ENCODE measurements at regions not wholly inside any gene's neighbourhood (a gene's known extent, or its start where the extent isn't known, plus 50 kb on each side); places are given as distances from the start of the nearest gene placed in this dataset.
"Not testable (repeated sequence)": the region's sequence is repeated elsewhere in the genome, so short reads cannot be mapped to it uniquely, and the experiment has no call there.

GRCh38 chrX:109896024-109896423 lies 106.9 kb upstream of the TMEM164 start:
- not testable (repeated sequence) for H3K4me3 ChIP-seq (ENCODE audit: low read length in 2 of 2); H3K4me1 ChIP-seq (ENCODE audit: control insufficient read depth in 2 of 2, insufficient read depth in 2 of 2, low read length in 2 of 2); H3K27me3 ChIP-seq (ENCODE audit: control insufficient read depth in 2 of 2, insufficient read depth in 2 of 2, low read length in 2 of 2); H3K9ac ChIP-seq (ENCODE audit: low read depth in 1 of 2, low read length in 2 of 2); H3K27ac ChIP-seq (ENCODE audit: low read depth in 2 of 2, low read length in 2 of 2); H3K9me3 ChIP-seq (ENCODE audit: control insufficient read depth in 2 of 2, low read length in 2 of 2); H3K36me3 ChIP-seq (ENCODE audit: control insufficient read depth in 2 of 2, insufficient read depth in 2 of 2, low read length in 2 of 2)

DNA sequence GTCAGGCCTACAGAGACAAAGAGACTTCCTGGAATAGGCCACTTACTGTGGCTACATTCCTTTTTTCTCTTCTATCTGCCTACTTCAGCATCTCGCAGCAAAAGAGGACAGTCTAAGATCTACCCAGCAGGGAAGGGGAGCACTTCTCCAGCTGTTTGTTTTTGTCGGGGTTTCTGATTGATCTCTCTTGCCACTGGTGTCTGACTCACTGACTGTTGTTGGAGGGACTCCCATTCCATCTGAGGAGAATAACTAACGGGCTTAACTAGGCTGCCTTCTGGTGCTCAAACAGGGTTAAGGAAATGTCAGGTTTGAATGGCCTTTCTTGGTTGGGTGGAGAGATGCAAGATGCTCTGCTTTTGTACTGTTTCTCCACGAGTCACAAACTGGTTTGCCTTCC lies 100.2 kb upstream of the TMEM164 start:
- Histone ChIP-seq H3K36me3 (ENCODE audit: control insufficient read depth in 2 of 2, insufficient read depth in 2 of 2, low read length in 2 of 2) (no peaks in the 10 kb centered on the region), H3K27ac (ENCODE audit: low read depth in 2 of 2, low read length in 2 of 2) (no peak overlapping the region), H3K9ac (ENCODE audit: low read depth in 1 of 2, low read length in 2 of 2) (no peak overlapping the region), H3K9me3 (ENCODE audit: control insufficient read depth in 2 of 2, low read length in 2 of 2) (no peaks in the 10 kb centered on the region), H3K4me3 (ENCODE audit: low read length in 2 of 2) (no peak overlapping the region), H3K4me1 (ENCODE audit: control insufficient read depth in 2 of 2, insufficient read depth in 2 of 2, low read length in 2 of 2) (no peaks in the 10 kb centered on the region), H3K27me3 (ENCODE audit: control insufficient read depth in 2 of 2, insufficient read depth in 2 of 2, low read length in 2 of 2) (peaks cover 2 to 8% of the 10 kb centered on the region in 2 donors)

- H3K9ac ChIP-seq (ENCODE audit: low read depth in 1 of 2, low read length in 2 of 2): no peak overlapping the region
- H3K4me1 ChIP-seq (ENCODE audit: control insufficient read depth in 2 of 2, insufficient read depth in 2 of 2, low read length in 2 of 2): no peaks in the 10 kb centered on the region
- no peaks in the 10 kb centered on the region for H3K9me3 ChIP-seq (ENCODE audit: control insufficient read depth in 2 of 2, low read length in 2 of 2)
- H3K27ac ChIP-seq (ENCODE audit: low read depth in 2 of 2, low read length in 2 of 2): no peak overlapping the region
- no peaks in the 10 kb centered on the region for H3K27me3 ChIP-seq (ENCODE audit: control insufficient read depth in 2 of 2, insufficient read depth in 2 of 2, low read length in 2 of 2)
- H3K36me3 ChIP-seq (ENCODE audit: control insufficient read depth in 2 of 2, insufficient read depth in 2 of 2, low read length in 2 of 2): no peaks in the 10 kb centered on the region
- no peak overlapping the region for H3K4me3 ChIP-seq (ENCODE audit: low read length in 2 of 2)
These were observed 91.9 kb upstream of the TMEM164 start for GRCh38 chrX:109911046-109911445.

GRCh38 chrX:109912993-109913392 lies 89.9 kb upstream of the TMEM164 start:
- not testable (repeated sequence) for H3K27ac ChIP-seq (ENCODE audit: low read depth in 2 of 2, low read length in 2 of 2); H3K36me3 ChIP-seq (ENCODE audit: control insufficient read depth in 2 of 2, insufficient read depth in 2 of 2, low read length in 2 of 2); H3K9me3 ChIP-seq (ENCODE audit: control insufficient read depth in 2 of 2, low read length in 2 of 2); H3K27me3 ChIP-seq (ENCODE audit: control insufficient read depth in 2 of 2, insufficient read depth in 2 of 2, low read length in 2 of 2); H3K4me1 ChIP-seq (ENCODE audit: control insufficient read depth in 2 of 2, insufficient read depth in 2 of 2, low read length in 2 of 2); H3K9ac ChIP-seq (ENCODE audit: low read depth in 1 of 2, low read length in 2 of 2); H3K4me3 ChIP-seq (ENCODE audit: low read length in 2 of 2)

DNA sequence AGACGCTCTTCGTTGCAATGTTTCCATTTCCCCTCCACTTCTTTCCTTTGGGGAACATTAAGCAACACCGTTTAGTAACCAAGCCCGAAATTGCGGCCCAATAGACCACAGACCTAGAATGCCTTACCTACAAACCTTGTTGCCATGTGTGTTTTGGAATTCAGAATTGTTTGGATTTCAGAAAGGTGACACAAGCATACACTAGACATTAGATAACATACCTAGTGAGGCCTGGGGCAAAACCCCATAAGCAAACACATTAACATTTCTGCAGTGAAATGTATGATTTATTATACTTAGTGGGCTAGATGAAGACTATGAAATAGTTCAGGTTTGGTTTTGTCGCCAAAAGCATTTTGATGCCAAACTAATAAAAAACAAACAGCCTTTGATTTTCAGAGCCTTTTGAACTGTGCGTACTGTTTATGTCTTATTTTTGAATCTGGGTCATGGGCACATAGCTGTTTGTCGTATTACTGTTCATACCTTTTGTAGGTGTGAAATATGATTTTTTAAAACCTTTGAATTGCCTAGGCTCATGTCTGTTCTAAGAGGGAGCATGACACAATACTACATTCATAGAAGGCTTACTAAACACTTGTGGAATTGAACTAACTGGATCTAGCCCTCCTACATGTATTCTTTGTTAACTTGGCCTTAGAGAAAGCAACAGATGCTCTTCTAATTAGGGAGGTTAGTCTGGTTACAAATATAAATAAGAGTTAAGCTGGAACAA lies 88.6 kb upstream of the TMEM164 start:
- no peak overlapping the region for H3K9ac ChIP-seq (ENCODE audit: low read depth in 1 of 2, low read length in 2 of 2)
- H3K27ac ChIP-seq (ENCODE audit: low read depth in 2 of 2, low read length in 2 of 2): no peak overlapping the region
- no peaks in the 10 kb centered on the region for H3K36me3 ChIP-seq (ENCODE audit: control insufficient read depth in 2 of 2, insufficient read depth in 2 of 2, low read length in 2 of 2)
- H3K4me1 ChIP-seq (ENCODE audit: control insufficient read depth in 2 of 2, insufficient read depth in 2 of 2, low read length in 2 of 2): no peaks in the 10 kb centered on the region
- no peaks in the 10 kb centered on the region for H3K27me3 ChIP-seq (ENCODE audit: control insufficient read depth in 2 of 2, insufficient read depth in 2 of 2, low read length in 2 of 2)
- no peak overlapping the region for H3K4me3 ChIP-seq (ENCODE audit: low read length in 2 of 2)
- no peaks in the 10 kb centered on the region for H3K9me3 ChIP-seq (ENCODE audit: control insufficient read depth in 2 of 2, low read length in 2 of 2)

DNA sequence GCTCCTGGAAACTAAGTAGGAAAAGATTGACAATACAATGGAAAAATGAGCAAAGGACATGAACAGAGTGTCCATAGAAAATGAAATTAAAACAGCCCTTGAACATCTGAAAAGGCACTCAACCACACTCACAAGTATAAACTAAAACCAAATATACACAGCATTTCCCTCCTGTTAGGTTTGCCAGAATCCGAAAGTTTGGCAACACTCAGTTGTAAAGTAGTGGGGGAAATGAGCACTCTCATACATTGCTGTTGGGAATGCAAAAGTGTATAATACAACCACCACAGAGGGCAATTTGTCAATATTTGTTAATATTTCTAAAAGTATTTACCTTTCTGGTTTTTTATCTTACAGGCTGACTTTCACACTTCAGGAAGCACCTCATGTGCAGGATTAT lies 84.2 kb upstream of the TMEM164 start:
- Histone ChIP-seq H3K27ac (ENCODE audit: low read depth in 2 of 2, low read length in 2 of 2) (no peak overlapping the region), H3K9ac (ENCODE audit: low read depth in 1 of 2, low read length in 2 of 2) (no peak overlapping the region), H3K27me3 (ENCODE audit: control insufficient read depth in 2 of 2, insufficient read depth in 2 of 2, low read length in 2 of 2) (no peaks in the 10 kb centered on the region), H3K9me3 (ENCODE audit: control insufficient read depth in 2 of 2, low read length in 2 of 2) (no peaks in the 10 kb centered on the region), H3K4me1 (ENCODE audit: control insufficient read depth in 2 of 2, insufficient read depth in 2 of 2, low read length in 2 of 2) (no peaks in the 10 kb centered on the region), H3K4me3 (ENCODE audit: low read length in 2 of 2) (no peak overlapping the region), H3K36me3 (ENCODE audit: control insufficient read depth in 2 of 2, insufficient read depth in 2 of 2, low read length in 2 of 2) (no peaks in the 10 kb centered on the region)

DNA sequence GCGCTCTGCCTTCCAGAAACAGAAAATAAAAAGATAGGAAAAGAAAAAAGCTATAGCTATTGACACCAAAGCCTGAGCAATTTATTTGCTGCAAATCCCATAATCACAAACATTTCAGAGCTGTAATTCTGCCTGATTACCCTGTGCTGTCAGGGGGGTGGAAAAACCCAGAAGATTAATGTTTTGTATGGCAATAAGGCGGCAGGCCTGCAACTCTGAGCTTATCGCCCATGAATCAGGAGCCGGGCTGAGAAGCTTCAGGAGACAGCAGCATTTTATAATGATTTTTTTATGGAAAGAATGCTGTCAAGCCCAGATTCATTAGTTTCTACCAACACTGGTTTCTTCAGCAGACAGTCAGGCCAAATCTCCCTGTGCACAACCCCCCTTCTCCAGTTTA lies 82.6 kb upstream of the TMEM164 start:
- Histone ChIP-seq H3K27ac (ENCODE audit: low read depth in 2 of 2, low read length in 2 of 2) (no peak overlapping the region), H3K9me3 (ENCODE audit: control insufficient read depth in 2 of 2, low read length in 2 of 2) (no peaks in the 10 kb centered on the region), H3K4me3 (ENCODE audit: low read length in 2 of 2) (no peak overlapping the region), H3K36me3 (ENCODE audit: control insufficient read depth in 2 of 2, insufficient read depth in 2 of 2, low read length in 2 of 2) (no peaks in the 10 kb centered on the region), H3K27me3 (ENCODE audit: control insufficient read depth in 2 of 2, insufficient read depth in 2 of 2, low read length in 2 of 2) (no peaks in the 10 kb centered on the region), H3K4me1 (ENCODE audit: control insufficient read depth in 2 of 2, insufficient read depth in 2 of 2, low read length in 2 of 2) (no peaks in the 10 kb centered on the region), H3K9ac (ENCODE audit: low read depth in 1 of 2, low read length in 2 of 2) (no peak overlapping the region)

DNA sequence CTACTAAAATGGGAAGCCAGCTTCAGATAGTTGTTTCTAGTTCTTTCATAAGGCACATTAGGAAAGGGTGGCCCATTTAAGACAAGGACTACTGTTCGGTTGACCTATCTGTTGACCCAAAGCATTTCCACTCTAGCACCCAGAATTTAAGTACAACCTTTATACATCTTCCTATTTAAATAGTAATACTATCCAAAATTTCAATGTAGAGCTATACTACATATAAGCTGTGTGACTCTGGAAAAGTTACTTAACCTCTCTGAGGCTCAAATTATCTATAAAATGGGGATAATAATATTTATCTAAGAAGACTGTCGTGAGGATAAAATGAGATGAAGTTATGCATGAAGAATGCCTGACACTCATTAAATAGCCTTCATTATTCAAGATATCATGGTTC lies 82.0 kb upstream of the TMEM164 start:
- H3K4me3 ChIP-seq (ENCODE audit: low read length in 2 of 2): no peak overlapping the region
- H3K4me1 ChIP-seq (ENCODE audit: control insufficient read depth in 2 of 2, insufficient read depth in 2 of 2, low read length in 2 of 2): no peaks in the 10 kb centered on the region
- no peaks in the 10 kb centered on the region for H3K9me3 ChIP-seq (ENCODE audit: control insufficient read depth in 2 of 2, low read length in 2 of 2)
- H3K27ac ChIP-seq (ENCODE audit: low read depth in 2 of 2, low read length in 2 of 2): no peak overlapping the region
- no peaks in the 10 kb centered on the region for H3K27me3 ChIP-seq (ENCODE audit: control insufficient read depth in 2 of 2, insufficient read depth in 2 of 2, low read length in 2 of 2)
- H3K9ac ChIP-seq (ENCODE audit: low read depth in 1 of 2, low read length in 2 of 2): no peak overlapping the region
- no peaks in the 10 kb centered on the region for H3K36me3 ChIP-seq (ENCODE audit: control insufficient read depth in 2 of 2, insufficient read depth in 2 of 2, low read length in 2 of 2)

DNA sequence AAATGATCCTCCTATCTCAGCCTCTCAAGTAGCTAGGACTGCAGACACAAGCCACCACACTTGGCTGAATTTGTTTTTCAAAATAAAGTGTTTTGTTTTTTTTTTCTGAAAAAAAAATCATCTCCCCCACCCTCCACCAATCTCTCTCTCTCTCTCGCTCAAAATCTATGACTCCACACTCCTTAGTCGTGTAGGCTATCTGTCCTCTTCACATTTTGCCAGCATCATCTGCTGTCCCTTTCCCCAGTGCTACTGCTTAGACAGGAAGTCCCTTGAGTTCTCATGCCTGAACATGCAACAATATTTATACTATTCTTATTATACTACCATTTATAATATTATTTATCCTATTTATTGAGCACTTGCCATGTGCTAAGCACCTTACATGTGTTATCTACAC lies 80.7 kb upstream of the TMEM164 start:
- no peaks in the 10 kb centered on the region for H3K4me1 ChIP-seq (ENCODE audit: control insufficient read depth in 2 of 2, insufficient read depth in 2 of 2, low read length in 2 of 2)
- H3K4me3 ChIP-seq (ENCODE audit: low read length in 2 of 2): no peak overlapping the region
- H3K27me3 ChIP-seq (ENCODE audit: control insufficient read depth in 2 of 2, insufficient read depth in 2 of 2, low read length in 2 of 2): no peaks in the 10 kb centered on the region
- no peaks in the 10 kb centered on the region for H3K36me3 ChIP-seq (ENCODE audit: control insufficient read depth in 2 of 2, insufficient read depth in 2 of 2, low read length in 2 of 2)
- no peak overlapping the region for H3K27ac ChIP-seq (ENCODE audit: low read depth in 2 of 2, low read length in 2 of 2)
- H3K9ac ChIP-seq (ENCODE audit: low read depth in 1 of 2, low read length in 2 of 2): no peak overlapping the region
- H3K9me3 ChIP-seq (ENCODE audit: control insufficient read depth in 2 of 2, low read length in 2 of 2): no peaks in the 10 kb centered on the region

- H3K4me3 ChIP-seq (ENCODE audit: low read length in 2 of 2); H3K9me3 ChIP-seq (ENCODE audit: control insufficient read depth in 2 of 2, low read length in 2 of 2); H3K4me1 ChIP-seq (ENCODE audit: control insufficient read depth in 2 of 2, insufficient read depth in 2 of 2, low read length in 2 of 2); H3K9ac ChIP-seq (ENCODE audit: low read depth in 1 of 2, low read length in 2 of 2); H3K36me3 ChIP-seq (ENCODE audit: control insufficient read depth in 2 of 2, insufficient read depth in 2 of 2, low read length in 2 of 2); H3K27ac ChIP-seq (ENCODE audit: low read depth in 2 of 2, low read length in 2 of 2); H3K27me3 ChIP-seq (ENCODE audit: control insufficient read depth in 2 of 2, insufficient read depth in 2 of 2, low read length in 2 of 2): not testable (repeated sequence)
These were observed 77.9 kb upstream of the TMEM164 start for GRCh38 chrX:109925003-109925402.

DNA sequence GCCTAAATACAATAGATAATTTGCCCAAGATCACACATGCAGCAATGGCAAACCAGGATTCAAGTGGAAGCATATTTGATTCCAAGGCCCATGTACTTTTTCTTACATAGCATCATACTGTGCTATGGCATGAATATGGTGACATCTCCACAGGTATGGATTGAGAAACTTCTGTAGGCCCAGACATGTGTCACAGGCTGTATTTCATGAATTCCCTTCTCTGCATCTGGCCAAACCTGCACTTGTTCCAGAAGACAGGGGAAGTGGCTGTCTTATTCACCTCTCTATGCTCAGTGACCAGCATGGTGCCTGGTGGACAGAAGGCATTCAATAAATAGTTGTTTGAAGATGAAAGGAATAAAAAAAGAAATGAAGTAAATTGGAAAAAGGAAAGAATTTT lies 77.3 kb upstream of the TMEM164 start:
- H3K27me3 ChIP-seq (ENCODE audit: control insufficient read depth in 2 of 2, insufficient read depth in 2 of 2, low read length in 2 of 2): no peaks in the 10 kb centered on the region
- H3K36me3 ChIP-seq (ENCODE audit: control insufficient read depth in 2 of 2, insufficient read depth in 2 of 2, low read length in 2 of 2): no peaks in the 10 kb centered on the region
- no peak overlapping the region for H3K4me3 ChIP-seq (ENCODE audit: low read length in 2 of 2)
- H3K9ac ChIP-seq (ENCODE audit: low read depth in 1 of 2, low read length in 2 of 2): no peak overlapping the region
- H3K27ac ChIP-seq (ENCODE audit: low read depth in 2 of 2, low read length in 2 of 2): no peak overlapping the region
- H3K9me3 ChIP-seq (ENCODE audit: control insufficient read depth in 2 of 2, low read length in 2 of 2): no peaks in the 10 kb centered on the region
- H3K4me1 ChIP-seq (ENCODE audit: control insufficient read depth in 2 of 2, insufficient read depth in 2 of 2, low read length in 2 of 2): no peaks in the 10 kb centered on the region
